Right lobe of liver (tissue), 6 donors: ENCODE measurements at regions not wholly inside any gene's neighbourhood (a gene's known extent, or its start where the extent isn't known, plus 50 kb on each side); places are given as distances from the start of the nearest gene placed in this dataset.

Experiments
- ATAC-seq, 4 donors: fragments of 200-7000 bp; cut with Tn5 transposase; one replicate each; pipeline ENCODE4 v1.9.1; 2020; ENCODE audit warnings: mild to moderate bottlenecking in 4 of 4, moderate library complexity in 4 of 4
- DNase-seq, 3 donors: peaks; one replicate each; pipeline ENCODE4 v3.0.0-alpha.2; 2020
- H3K27ac ChIP-seq, 3 donors: fragments of 200-600 bp; one replicate each; pipeline ENCODE4 v1.8.0; 2022
- H3K27me3 ChIP-seq, 2 donors: fragments of 200-600 bp; one replicate each; pipeline ENCODE4 v1.8.0; 2022
- H3K36me3 ChIP-seq, 4 donors: fragments of 200-600 bp; sonication (generic) in 1 of 4; one replicate each; pipeline versions ENCODE4 v1.5.1 to v1.8.0; 2017 to 2022; ENCODE audit warnings: control low read depth in 1 of 4
- H3K4me1 ChIP-seq, 4 donors: fragments of 200-600 bp; sonication (generic) in 1 of 4; one replicate each; pipeline versions ENCODE4 v1.5.1 to v1.8.0; 2017 to 2022; ENCODE audit warnings: control low read depth in 1 of 4
- H3K4me3 ChIP-seq, 3 donors: fragments of 200-600 bp; one replicate each; pipeline ENCODE4 v1.8.0; 2022
- H3K9me3 ChIP-seq, 4 donors: fragments of 200-600 bp; sonication (generic) in 1 of 4; one replicate each; pipeline versions ENCODE4 v1.5.1 to v1.8.0; 2017 to 2022; ENCODE audit warnings: control low read depth in 1 of 4
- CTCF ChIP-seq, 4 donors: fragments of 200-600 bp in 3 of 4; fragments of 450-650 bp in 1 of 4; IDR thresholded peaks; one replicate each; pipeline versions ENCODE4 v1.5.1 to v1.8.0; 2016 to 2022; ENCODE audit warnings: antibody characterized with exemption in 4 of 4, mild to moderate bottlenecking in 2 of 4
- POLR2A ChIP-seq: fragments of 450-650 bp; IDR thresholded peaks from one replicate; pipeline ENCODE4 v1.6.1; 2017; ENCODE audit warnings: antibody characterized with exemption, mild to moderate bottlenecking
- WGBS: methylation state at CpG from one replicate; pipeline ENCODE4 v1.1.6; 2018; ENCODE audit warnings: low coverage, low lambda C conversion rate; ENCODE audit not compliant: insufficient coverage; ENCODE audit errors: missing lambda C conversion rate; 5-methylcytosine and 5-hydroxymethylcytosine counted together
- intact Hi-C, 2 donors: fragments of 100-400 bp; cut with DNase I; formaldehyde crosslinking; loops; one replicate each; pipeline versions ENCODE4 v1.11.2 to v1.14.1; 2022
- donor health status: DM: no; HTN: yes; CAD: no.
- donor health status: DM: no; HTN: no; CAD: no.
- donor health status: DM: no; HTN: no; CAD: no.
- donor health status: DM: no; HTN: yes; CAD: no.
- donor health status: DM: no; HTN: yes; CAD: no.

GRCh38 chr6:10194816-10195672 lies 219.8 kb downstream of the TFAP2A start:
- no peak overlapping the region for H3K4me3 ChIP-seq
- ATAC-seq = no peak
- no peak for DNase-seq
- intact Hi-C loops = no loop called here
- H3K36me3 ChIP-seq = no peaks in the 10 kb centered on the region
- H3K9me3 ChIP-seq = no peaks in the 10 kb centered on the region
- no peaks in the 10 kb centered on the region for H3K27me3 ChIP-seq
- H3K4me1 ChIP-seq = no peaks in the 10 kb centered on the region
- WGBS = 84% methylated on average over 4 of the region's 5 CpGs
- H3K27ac ChIP-seq = no peak overlapping the region
- TF ChIP-seq POLR2A (no peak), CTCF (IDR thresholded peaks at IDR 0.05) (no peak)

GRCh38 chr6:10193321-10193720 lies 221.6 kb downstream of the TFAP2A start:
- TF ChIP-seq CTCF (IDR thresholded peaks at IDR 0.05) (no peak), POLR2A (no peak)
- H3K9me3 ChIP-seq = no peaks in the 10 kb centered on the region
- intact Hi-C loops = no loop called here
- H3K36me3 ChIP-seq = no peaks in the 10 kb centered on the region
- no peak for DNase-seq
- WGBS = 68% methylated on average over 4 of the region's 4 CpGs
- no peak for ATAC-seq
- H3K27me3 ChIP-seq = no peaks in the 10 kb centered on the region
- no peak overlapping the region for H3K27ac ChIP-seq
- H3K4me1 ChIP-seq = no peaks in the 10 kb centered on the region
- H3K4me3 ChIP-seq = no peak overlapping the region

GRCh38 chr6:10190042-10190441 lies 224.8 kb downstream of the TFAP2A start:
- H3K4me3 ChIP-seq = no peak overlapping the region
- no peaks in the 10 kb centered on the region for H3K27me3 ChIP-seq
- no peak overlapping the region for H3K27ac ChIP-seq
- no peaks in the 10 kb centered on the region for H3K4me1 ChIP-seq
- intact Hi-C loops = no loop called here
- DNase-seq = no peak
- TF ChIP-seq POLR2A (no peak), CTCF (IDR thresholded peaks at IDR 0.05) (no peak)
- H3K9me3 ChIP-seq = no peaks in the 10 kb centered on the region
- WGBS = 15% methylated on average over 3 of the region's 3 CpGs
- H3K36me3 ChIP-seq = no peaks in the 10 kb centered on the region
- no peak for ATAC-seq

- no peaks in the 10 kb centered on the region for H3K27me3 ChIP-seq
- DNase-seq (no peak), ATAC-seq (no peak)
- TF ChIP-seq CTCF (IDR thresholded peaks at IDR 0.05) (no peak), POLR2A (no peak)
- H3K9me3 ChIP-seq = no peaks in the 10 kb centered on the region
- 26% methylated on average over 4 of the region's 4 CpGs for WGBS
- no peak overlapping the region for H3K27ac ChIP-seq
- intact Hi-C loops = no loop called here
- no peaks in the 10 kb centered on the region for H3K36me3 ChIP-seq
- H3K4me1 ChIP-seq = peaks cover 0 to 7% (median 2%) of the 10 kb centered on the region in 4 donors
- H3K4me3 ChIP-seq = no peak overlapping the region
Observed at GRCh38 chr6:10184371-10185227, 230.3 kb downstream of the TFAP2A start.
